DND-41 (cell line): ENCODE measurements at regions not wholly inside any gene's neighbourhood (a gene's known extent, or its start where the extent isn't known, plus 50 kb on each side); places are given as distances from the start of the nearest gene placed in this dataset.

Experiments
- CTCF ChIP-seq: IDR thresholded peaks from 2 replicates; pipeline ENCODE4 v1.5.1; 2012; ENCODE audit warnings: borderline replicate concordance, low read length, moderate library complexity, mild to moderate bottlenecking; ENCODE audit not compliant: poor library complexity, severe bottlenecking; ENCODE audit errors: extremely low read depth
- EZH2 ChIP-seq: IDR thresholded peaks from 3 replicates; pipeline ENCODE4 v1.6.1; 2012; ENCODE audit warnings: borderline replicate concordance, low read depth, mild to moderate bottlenecking, moderate library complexity, low read length, inconsistent platforms; ENCODE audit not compliant: severe bottlenecking

GRCh38 chr5:7181841-7182240 lies 214.1 kb upstream of the ADCY2 start:
- TF ChIP-seq CTCF (no peak), EZH2 (no peak)
